RWPE2 (cell line): ENCODE measurements at regions not wholly inside any gene's neighbourhood (a gene's known extent, or its start where the extent isn't known, plus 50 kb on each side); places are given as distances from the start of the nearest gene placed in this dataset.

Source experiments
- ATAC-seq: fragments of 200-7000 bp; cut with Tn5 transposase; 3 replicates; pipeline ENCODE4 v1.9.1; 2021; ENCODE audit warnings: low read depth
- DNase-seq: peaks from one replicate; pipeline ENCODE4 v3.0.0-alpha.2; 2020; ENCODE audit warnings: low spot score
- H3K27ac ChIP-seq: fragments of 450-650 bp; 2 replicates; pipeline ENCODE4 v1.5.1; 2017; ENCODE audit warnings: mild to moderate bottlenecking; ENCODE audit not compliant: poor library complexity, severe bottlenecking
- H3K27me3 ChIP-seq: fragments of 250-450 bp; sonication (Bioruptor Pico); 2 replicates; pipeline ENCODE4 v1.5.1; 2021; ENCODE audit warnings: mild to moderate bottlenecking, moderate library complexity; ENCODE audit not compliant: insufficient read depth, poor library complexity, severe bottlenecking
- H3K36me3 ChIP-seq: fragments of 250-450 bp; sonication (Bioruptor Pico); 2 replicates; pipeline ENCODE4 v1.5.1; 2020; ENCODE audit warnings: low read depth, mild to moderate bottlenecking, moderate library complexity
- H3K4me1 ChIP-seq: fragments of 250-450 bp; sonication (Bioruptor Pico); 2 replicates; pipeline ENCODE4 v1.5.1; 2021; ENCODE audit warnings: mild to moderate bottlenecking, moderate library complexity; ENCODE audit not compliant: insufficient read depth, poor library complexity, severe bottlenecking
- H3K4me3 ChIP-seq: fragments of 250-450 bp; sonication (Bioruptor Pico); 2 replicates; pipeline ENCODE4 v1.5.1; 2021; ENCODE audit warnings: mild to moderate bottlenecking, moderate library complexity; ENCODE audit not compliant: severe bottlenecking
- H3K9me3 ChIP-seq: fragments of 250-450 bp; sonication (Bioruptor Pico); 2 replicates; pipeline ENCODE4 v1.5.1; 2021; ENCODE audit warnings: mild to moderate bottlenecking, moderate library complexity; ENCODE audit not compliant: severe bottlenecking
- CTCF ChIP-seq: fragments of 450-650 bp; IDR thresholded peaks from one replicate; pipeline ENCODE4 v1.5.1; 2017; ENCODE audit warnings: mild to moderate bottlenecking, moderate library complexity; ENCODE audit not compliant: poor library complexity, severe bottlenecking

DNA sequence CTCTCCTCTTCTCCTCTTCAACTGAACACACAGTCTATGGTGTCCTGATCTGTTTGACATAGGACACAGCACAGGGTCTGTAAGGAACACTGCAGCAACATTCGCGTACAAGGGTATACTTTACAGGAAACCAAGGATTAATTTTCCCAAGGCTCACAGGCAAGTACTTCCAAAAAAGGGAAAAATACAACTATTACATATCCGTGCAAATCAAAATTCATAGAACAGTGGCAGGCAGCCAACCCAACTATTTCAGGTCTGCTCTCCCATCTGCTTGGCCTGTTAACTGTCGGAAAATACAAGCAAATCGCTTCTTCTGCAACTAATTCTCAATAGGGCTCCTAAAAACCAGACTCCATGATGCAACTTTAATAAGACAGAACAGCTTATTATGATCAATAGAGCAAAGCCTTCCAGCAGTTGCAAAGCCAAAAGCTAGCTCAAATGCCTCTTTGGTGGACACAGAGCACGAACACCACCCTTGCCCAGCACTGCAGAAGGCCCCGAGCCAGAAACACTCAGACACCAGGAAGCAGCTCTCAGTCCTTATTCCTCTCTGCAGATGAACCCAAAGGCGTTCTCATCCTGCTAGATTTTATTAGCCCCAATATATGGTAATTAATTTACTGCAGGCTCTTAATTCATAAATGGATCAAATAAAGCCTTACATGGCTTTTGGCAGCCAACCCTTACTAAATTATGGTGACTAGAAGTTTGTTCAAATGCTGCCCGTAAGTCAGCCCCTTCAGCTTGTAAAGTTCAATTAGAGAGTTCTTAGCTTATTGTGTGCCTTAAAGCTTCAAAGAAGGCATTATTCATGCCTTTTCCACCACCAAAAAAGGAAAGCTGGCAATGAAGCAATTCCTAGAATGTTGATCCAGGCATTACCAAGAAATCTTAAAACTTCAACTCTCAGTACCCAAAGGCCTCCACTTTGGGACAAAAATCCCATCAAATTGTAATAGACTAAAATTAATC, 68.8 kb downstream of the ZNF608 start:
- no peaks in the 10 kb centered on the region for H3K4me1 ChIP-seq
- DNase-seq (no peak), ATAC-seq (no peak)
- no peaks in the 10 kb centered on the region for H3K9me3 ChIP-seq
- H3K36me3 ChIP-seq: no peaks in the 10 kb centered on the region
- no peak overlapping the region for H3K27ac ChIP-seq
- no peak for TF ChIP-seq CTCF
- H3K4me3 ChIP-seq: no peak overlapping the region
- no peaks in the 10 kb centered on the region for H3K27me3 ChIP-seq

DNA sequence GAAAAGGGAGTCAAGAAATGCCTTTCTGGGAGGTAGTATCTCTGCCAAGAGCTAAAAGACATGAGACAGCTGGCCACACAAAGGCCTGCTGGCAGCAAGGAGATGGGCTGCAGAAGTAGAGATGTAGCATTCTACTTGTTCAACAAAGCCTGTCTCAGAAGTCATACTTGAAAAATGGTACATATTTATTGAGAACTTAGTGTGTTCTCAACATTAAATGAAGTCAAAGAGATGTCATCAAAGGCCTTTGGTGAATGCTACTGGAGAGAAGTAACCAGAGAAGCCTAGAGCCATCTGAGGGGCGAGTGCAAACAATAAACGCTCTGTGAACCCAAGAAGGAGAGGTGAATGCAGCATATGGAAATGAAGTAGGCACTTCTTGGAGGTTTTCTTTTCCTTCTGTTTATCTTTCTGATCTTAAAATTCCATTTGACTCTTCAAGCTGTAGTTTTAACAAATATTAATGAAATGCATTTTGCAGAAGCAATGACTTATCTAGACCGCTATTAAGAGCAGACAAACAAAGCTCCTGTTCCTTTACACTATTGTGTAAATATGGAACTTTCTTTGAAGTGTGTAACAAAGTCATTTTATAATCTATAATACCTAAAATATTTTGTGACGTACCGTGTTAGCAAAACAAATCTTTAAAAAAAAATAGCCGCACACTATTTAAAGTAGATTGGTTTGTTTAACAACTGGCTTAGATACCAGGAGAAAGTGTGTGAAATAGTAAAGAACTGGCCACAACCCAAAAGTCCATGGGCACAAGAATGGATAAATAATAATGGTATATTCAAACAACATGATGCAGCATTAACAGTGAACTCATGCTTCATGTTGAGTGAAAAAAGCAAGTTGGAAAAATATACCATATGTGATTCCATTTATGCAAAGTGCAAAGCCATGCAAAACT, 70.2 kb downstream of the ZNF608 start:
- Histone ChIP-seq H3K4me1 (no peaks in the 10 kb centered on the region), H3K9me3 (no peaks in the 10 kb centered on the region), H3K4me3 (no peak overlapping the region), H3K27ac (no peak overlapping the region), H3K27me3 (no peaks in the 10 kb centered on the region), H3K36me3 (no peaks in the 10 kb centered on the region)
- DNase-seq: no peak
- TF ChIP-seq CTCF: no peak
- no peak for ATAC-seq

DNA sequence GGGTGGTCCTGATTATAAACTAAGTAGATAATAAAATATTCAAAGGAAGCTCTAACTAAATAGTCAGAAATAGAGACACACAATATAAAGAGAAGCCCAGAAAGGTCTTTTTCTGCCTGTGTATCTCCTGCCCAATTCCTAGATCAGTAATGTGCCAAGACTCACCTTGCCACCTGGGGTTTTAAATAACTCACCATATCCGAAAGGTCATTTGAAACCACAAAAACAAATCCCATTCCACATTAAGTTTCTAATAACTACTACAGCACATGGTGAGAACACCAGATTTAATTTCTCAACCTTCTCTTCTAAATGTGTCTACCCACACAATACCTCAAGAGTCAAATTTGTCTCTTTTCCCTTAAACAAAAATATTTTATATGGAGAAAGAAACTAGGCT, 75.2 kb downstream of the ZNF608 start:
- no peaks in the 10 kb centered on the region for H3K9me3 ChIP-seq
- H3K27me3 ChIP-seq: no peaks in the 10 kb centered on the region
- H3K4me3 ChIP-seq: no peak overlapping the region
- no peak for TF ChIP-seq CTCF
- DNase-seq (no peak), ATAC-seq (no peak)
- no peaks in the 10 kb centered on the region for H3K4me1 ChIP-seq
- H3K27ac ChIP-seq: no peak overlapping the region
- H3K36me3 ChIP-seq: no peaks in the 10 kb centered on the region

GRCh38 chr5:124670722-124671184, 75.7 kb downstream of the ZNF608 start:
- H3K4me1 ChIP-seq: no peaks in the 10 kb centered on the region
- no peak overlapping the region for H3K27ac ChIP-seq
- no peak for ATAC-seq
- H3K4me3 ChIP-seq: no peak overlapping the region
- no peaks in the 10 kb centered on the region for H3K27me3 ChIP-seq
- DNase-seq: no peak
- no peaks in the 10 kb centered on the region for H3K36me3 ChIP-seq
- no peak for TF ChIP-seq CTCF
- no peaks in the 10 kb centered on the region for H3K9me3 ChIP-seq
